ENCODE measurements at regions not wholly inside any gene's neighbourhood (a gene's known extent, or its start where the extent isn't known, plus 50 kb on each side); places are given as distances from the start of the nearest gene placed in this dataset.

DNA sequence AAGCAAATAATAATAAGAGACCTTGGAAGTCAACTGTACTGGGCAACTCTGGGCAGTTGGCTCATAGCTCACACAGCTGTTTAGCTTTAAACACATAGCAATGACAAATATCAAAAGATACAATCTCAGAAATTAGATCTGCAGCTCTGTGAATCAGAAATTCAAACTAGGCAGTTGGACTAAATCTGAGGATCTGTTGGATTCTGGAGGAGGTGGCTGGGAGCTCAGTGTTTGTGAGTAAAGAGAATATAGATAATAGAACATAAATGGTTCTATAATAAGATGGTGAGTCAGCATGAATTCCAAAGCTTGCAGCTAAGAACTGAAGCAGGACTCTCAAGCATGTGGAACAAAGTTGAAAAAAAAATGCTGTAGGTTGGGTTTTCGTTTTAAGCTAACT is 1949.4 kb upstream of the SEL1L start:
- 61 to 68% methylated on average over 1 of the region's 1 CpG for WGBS, 2 donors
- H3K27me3 ChIP-seq (ENCODE audit: control insufficient read depth in 3 of 3, insufficient read depth in 3 of 3, low read length in 2 of 3): no peaks in the 10 kb centered on the region
- H3K9me3 ChIP-seq (ENCODE audit: control insufficient read depth in 4 of 4, insufficient read depth in 3 of 4, low read length in 3 of 4): no peaks in the 10 kb centered on the region
- ATAC-seq (ENCODE audit: insufficient read depth, low FRiP score) (no peak), DNase-seq (no peak)
- TF ChIP-seq, protein P1, sequence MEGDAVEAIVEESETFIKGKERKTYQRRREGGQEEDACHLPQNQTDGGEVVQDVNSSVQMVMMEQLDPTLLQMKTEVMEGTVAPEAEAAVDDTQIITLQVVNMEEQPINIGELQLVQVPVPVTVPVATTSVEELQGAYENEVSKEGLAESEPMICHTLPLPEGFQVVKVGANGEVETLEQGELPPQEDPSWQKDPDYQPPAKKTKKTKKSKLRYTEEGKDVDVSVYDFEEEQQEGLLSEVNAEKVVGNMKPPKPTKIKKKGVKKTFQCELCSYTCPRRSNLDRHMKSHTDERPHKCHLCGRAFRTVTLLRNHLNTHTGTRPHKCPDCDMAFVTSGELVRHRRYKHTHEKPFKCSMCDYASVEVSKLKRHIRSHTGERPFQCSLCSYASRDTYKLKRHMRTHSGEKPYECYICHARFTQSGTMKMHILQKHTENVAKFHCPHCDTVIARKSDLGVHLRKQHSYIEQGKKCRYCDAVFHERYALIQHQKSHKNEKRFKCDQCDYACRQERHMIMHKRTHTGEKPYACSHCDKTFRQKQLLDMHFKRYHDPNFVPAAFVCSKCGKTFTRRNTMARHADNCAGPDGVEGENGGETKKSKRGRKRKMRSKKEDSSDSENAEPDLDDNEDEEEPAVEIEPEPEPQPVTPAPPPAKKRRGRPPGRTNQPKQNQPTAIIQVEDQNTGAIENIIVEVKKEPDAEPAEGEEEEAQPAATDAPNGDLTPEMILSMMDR (IDR thresholded peaks at IDR 0.05; ENCODE audit: control extremely low read depth, extremely low read depth): no peak
- H3K36me3 ChIP-seq (ENCODE audit: control insufficient read depth in 4 of 4, insufficient read depth in 4 of 4, low read length in 4 of 4): no peaks in the 10 kb centered on the region
- H3K27ac ChIP-seq (ENCODE audit: low read depth in 1 of 2, low read length in 1 of 2): no peak overlapping the region
- H3K4me1 ChIP-seq (ENCODE audit: control insufficient read depth in 5 of 5, insufficient read depth in 5 of 5, low read length in 5 of 5): no peaks in the 10 kb centered on the region
- H3K9ac ChIP-seq (ENCODE audit: insufficient read depth in 1 of 2, low read length in 2 of 2): no peak overlapping the region
- H3K4me3 ChIP-seq: no peak overlapping the region

DNA sequence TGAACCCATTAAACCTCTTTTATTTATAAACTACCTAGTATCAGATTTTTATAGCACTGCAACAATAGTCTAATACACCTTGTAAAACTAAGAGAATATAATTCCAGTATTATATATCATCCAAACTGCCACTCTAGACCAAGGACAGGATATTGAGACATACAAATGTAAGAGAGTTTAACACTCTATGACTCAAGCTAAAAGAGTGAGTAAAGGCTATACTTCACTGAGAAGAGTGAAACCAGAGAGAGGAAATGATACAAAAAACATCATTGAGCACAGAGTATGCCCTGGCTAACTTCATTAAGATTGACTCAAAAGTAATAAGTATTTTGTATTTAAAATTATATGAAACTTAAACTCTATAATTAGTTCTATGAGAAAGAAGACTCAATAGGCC is 1951.9 kb upstream of the SEL1L start:
- H3K27me3 ChIP-seq (ENCODE audit: control insufficient read depth in 3 of 3, insufficient read depth in 3 of 3, low read length in 2 of 3): no peaks in the 10 kb centered on the region
- TF ChIP-seq, protein P1 (IDR thresholded peaks at IDR 0.05; ENCODE audit: control extremely low read depth, extremely low read depth): no peak
- DNase-seq (no peak), ATAC-seq (ENCODE audit: insufficient read depth, low FRiP score) (no peak)
- no peak overlapping the region for H3K4me3 ChIP-seq
- H3K9ac ChIP-seq (ENCODE audit: insufficient read depth in 1 of 2, low read length in 2 of 2): no peak overlapping the region
- no peaks in the 10 kb centered on the region for H3K9me3 ChIP-seq (ENCODE audit: control insufficient read depth in 4 of 4, insufficient read depth in 3 of 4, low read length in 3 of 4)
- H3K4me1 ChIP-seq (ENCODE audit: control insufficient read depth in 5 of 5, insufficient read depth in 5 of 5, low read length in 5 of 5): no peaks in the 10 kb centered on the region
- no peaks in the 10 kb centered on the region for H3K36me3 ChIP-seq (ENCODE audit: control insufficient read depth in 4 of 4, insufficient read depth in 4 of 4, low read length in 4 of 4)
- no peak overlapping the region for H3K27ac ChIP-seq (ENCODE audit: low read depth in 1 of 2, low read length in 1 of 2)

DNA sequence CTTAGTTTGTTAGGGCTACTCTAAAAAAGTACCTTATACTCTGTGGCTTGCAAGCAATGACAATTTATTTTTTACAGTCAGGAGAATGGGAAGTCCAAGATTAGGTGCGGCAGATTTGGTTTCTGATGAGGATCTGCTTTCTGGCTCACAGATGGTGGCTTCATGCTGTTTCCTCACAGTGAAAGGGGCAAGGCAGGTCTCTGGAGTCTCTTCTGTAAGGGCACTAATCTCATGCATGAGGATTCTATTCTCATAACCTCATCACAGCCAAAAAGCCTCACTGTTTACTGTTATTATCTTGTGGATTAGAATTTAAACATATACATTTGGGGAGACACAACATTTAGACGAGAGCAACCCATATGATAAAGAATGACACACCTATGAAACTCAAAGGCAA is 1957.4 kb upstream of the SEL1L start:
- no peaks in the 10 kb centered on the region for H3K4me1 ChIP-seq (ENCODE audit: control insufficient read depth in 5 of 5, insufficient read depth in 5 of 5, low read length in 5 of 5)
- no peak overlapping the region for H3K27ac ChIP-seq (ENCODE audit: low read depth in 1 of 2, low read length in 1 of 2)
- DNase-seq (no peak), ATAC-seq (ENCODE audit: insufficient read depth, low FRiP score) (no peak)
- TF ChIP-seq, protein P1 (IDR thresholded peaks at IDR 0.05; ENCODE audit: control extremely low read depth, extremely low read depth): no peak
- H3K27me3 ChIP-seq (ENCODE audit: control insufficient read depth in 3 of 3, insufficient read depth in 3 of 3, low read length in 2 of 3): no peaks in the 10 kb centered on the region
- no peak overlapping the region for H3K9ac ChIP-seq (ENCODE audit: insufficient read depth in 1 of 2, low read length in 2 of 2)
- 77 to 79% methylated on average over 2 of the region's 2 CpGs for WGBS, 2 donors
- no peaks in the 10 kb centered on the region for H3K36me3 ChIP-seq (ENCODE audit: control insufficient read depth in 4 of 4, insufficient read depth in 4 of 4, low read length in 4 of 4)
- H3K4me3 ChIP-seq: no peak overlapping the region
- H3K9me3 ChIP-seq (ENCODE audit: control insufficient read depth in 4 of 4, insufficient read depth in 3 of 4, low read length in 3 of 4): no peaks in the 10 kb centered on the region

DNA sequence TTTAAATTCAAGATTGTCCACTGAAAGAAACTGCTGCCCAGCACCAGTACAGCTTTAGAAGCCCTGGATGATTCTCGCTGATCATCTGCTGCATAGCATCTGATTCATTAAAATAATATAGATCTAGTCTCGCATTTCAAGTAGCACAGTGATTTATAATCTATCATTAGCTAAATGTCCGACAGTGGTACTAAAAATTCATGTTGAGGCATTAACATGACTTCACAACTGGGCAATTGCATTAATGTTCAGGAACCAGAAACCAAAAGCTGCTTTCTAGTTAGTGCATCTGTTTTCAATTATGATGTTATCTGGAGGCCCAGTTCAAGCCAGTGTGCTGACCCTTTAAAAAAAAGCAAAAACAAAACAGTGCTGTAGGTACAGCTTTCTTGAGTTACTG is 1987.2 kb upstream of the SEL1L start:
- Histone ChIP-seq H3K9ac (ENCODE audit: insufficient read depth in 1 of 2, low read length in 2 of 2) (no peak overlapping the region), H3K36me3 (ENCODE audit: control insufficient read depth in 4 of 4, insufficient read depth in 4 of 4, low read length in 4 of 4) (no peaks in the 10 kb centered on the region), H3K4me3 (no peak overlapping the region), H3K27me3 (ENCODE audit: control insufficient read depth in 3 of 3, insufficient read depth in 3 of 3, low read length in 2 of 3) (no peaks in the 10 kb centered on the region), H3K4me1 (ENCODE audit: control insufficient read depth in 5 of 5, insufficient read depth in 5 of 5, low read length in 5 of 5) (no peaks in the 10 kb centered on the region), H3K27ac (ENCODE audit: low read depth in 1 of 2, low read length in 1 of 2) (no peak overlapping the region), H3K9me3 (ENCODE audit: control insufficient read depth in 4 of 4, insufficient read depth in 3 of 4, low read length in 3 of 4) (no peaks in the 10 kb centered on the region)
- TF ChIP-seq, protein P1 (IDR thresholded peaks at IDR 0.05; ENCODE audit: control extremely low read depth, extremely low read depth): no peak
- DNase-seq (no peak), ATAC-seq (ENCODE audit: insufficient read depth, low FRiP score) (no peak)
- 81 to 89% methylated on average over 3 of the region's 3 CpGs for WGBS, 2 donors
